Mesenchymal stem cell (in vitro differentiated cells and primary cell): ENCODE measurements at regions not wholly inside any gene's neighbourhood (a gene's known extent, or its start where the extent isn't known, plus 50 kb on each side); places are given as distances from the start of the nearest gene placed in this dataset.

Experiments
- DNase-seq: peaks from one replicate; pipeline ENCODE4 v3.0.0-alpha.2; 2013
- H2AFZ ChIP-seq: one replicate; pipeline ENCODE4 v1.6.1; 2013; ENCODE audit warnings: low read depth, mild to moderate bottlenecking, control low read depth, inconsistent platforms, low read length, moderate library complexity
- H2AK5ac ChIP-seq: 2 replicates; pipeline ENCODE4 v1.6.1; 2013; ENCODE audit warnings: low read length, moderate library complexity, mild to moderate bottlenecking, inconsistent platforms; ENCODE audit not compliant: severe bottlenecking
- H2BK120ac ChIP-seq: one replicate; pipeline ENCODE4 v1.6.1; 2013; ENCODE audit warnings: low read depth, mild to moderate bottlenecking, inconsistent platforms, low read length, moderate library complexity
- H2BK12ac ChIP-seq, 2 experiments: one replicate each; pipeline ENCODE4 v1.6.1; 2013; ENCODE audit warnings: inconsistent platforms in 2 of 2, low read length in 2 of 2, mild to moderate bottlenecking in 2 of 2, moderate library complexity in 2 of 2, control low read depth in 1 of 2
- H2BK15ac ChIP-seq: one replicate; pipeline ENCODE4 v1.6.1; 2013; ENCODE audit warnings: mild to moderate bottlenecking, low read depth, inconsistent platforms; ENCODE audit not compliant: poor library complexity, severe bottlenecking
- H2BK5ac ChIP-seq: 2 replicates; pipeline ENCODE4 v1.6.1; 2013; ENCODE audit warnings: low read depth, mild to moderate bottlenecking, low read length, control low read depth, inconsistent platforms; ENCODE audit not compliant: poor library complexity, severe bottlenecking
- H3K14ac ChIP-seq, 2 experiments: one replicate each; pipeline ENCODE4 v1.6.1; 2013; ENCODE audit warnings: inconsistent platforms in 2 of 2, low read length in 2 of 2, control low read depth in 1 of 2, mild to moderate bottlenecking in 1 of 2, moderate library complexity in 1 of 2
- H3K18ac ChIP-seq, 2 experiments: one replicate each; pipeline ENCODE4 v1.6.1; 2013; ENCODE audit warnings: inconsistent platforms in 2 of 2, low read length in 2 of 2, control low read depth in 1 of 2, low read depth in 1 of 2, mild to moderate bottlenecking in 1 of 2
- H3K23ac ChIP-seq, 2 experiments: one replicate each; pipeline ENCODE4 v1.6.1; 2013; ENCODE audit warnings: inconsistent platforms in 2 of 2, low read length in 2 of 2, mild to moderate bottlenecking in 2 of 2, moderate library complexity in 2 of 2, control low read depth in 1 of 2
- H3K27ac ChIP-seq: 2 replicates; pipeline ENCODE4 v1.5.1; 2013; ENCODE audit warnings: mild to moderate bottlenecking, moderate library complexity, low read length, control low read depth, inconsistent platforms; ENCODE audit not compliant: poor library complexity, severe bottlenecking
- H3K27me3 ChIP-seq, 2 experiments: 2 replicates each; pipeline versions ENCODE4 v1.6.1 to v1.7.0; 2013; ENCODE audit warnings: low read length in 2 of 2, mild to moderate bottlenecking in 2 of 2, moderate library complexity in 2 of 2, control low read depth in 1 of 2, inconsistent platforms in 1 of 2; ENCODE audit not compliant: control insufficient read depth in 1 of 2, insufficient read depth in 1 of 2
- H3K36me3 ChIP-seq, 2 experiments: 2 replicates each; pipeline versions ENCODE4 v1.6.1 to v1.7.0; 2013; ENCODE audit warnings: low read length in 2 of 2, control low read depth in 1 of 2, inconsistent platforms in 1 of 2, low read depth in 1 of 2, mild to moderate bottlenecking in 1 of 2; ENCODE audit not compliant: insufficient read depth in 2 of 2, control insufficient read depth in 1 of 2
- H3K4ac ChIP-seq, 2 experiments: one replicate each; pipeline ENCODE4 v1.6.1; 2013; ENCODE audit warnings: inconsistent platforms in 2 of 2, low read length in 2 of 2, mild to moderate bottlenecking in 2 of 2, moderate library complexity in 2 of 2, control low read depth in 1 of 2, low read depth in 1 of 2
- H3K4me1 ChIP-seq: 2 replicates; pipeline ENCODE4 v1.6.1; 2013; ENCODE audit warnings: low read depth, low read length, control low read depth; ENCODE audit not compliant: control insufficient read depth, insufficient read depth
- H3K4me2 ChIP-seq: 2 replicates; pipeline ENCODE4 v1.6.1; 2013; ENCODE audit warnings: low read length, mild to moderate bottlenecking, inconsistent platforms; ENCODE audit not compliant: poor library complexity, severe bottlenecking
- H3K4me3 ChIP-seq, 2 experiments: 2 replicates each; pipeline versions ENCODE4 v1.5.1 to v1.7.0; 2013; ENCODE audit warnings: low read length in 2 of 2, mild to moderate bottlenecking in 2 of 2, control low read depth in 1 of 2, low read depth in 1 of 2; ENCODE audit not compliant: insufficient read depth in 1 of 2
- H3K79me1 ChIP-seq: replicated peaks from 2 replicates; pipeline ENCODE4 v1.6.1; 2013; ENCODE audit warnings: mild to moderate bottlenecking, control low read depth, low read length, inconsistent platforms; ENCODE audit not compliant: poor library complexity, severe bottlenecking
- H3K9ac ChIP-seq: 2 replicates; pipeline ENCODE4 v1.7.0; 2013; ENCODE audit warnings: mild to moderate bottlenecking, low read length, moderate library complexity
- H3K9me3 ChIP-seq: 2 replicates; pipeline ENCODE4 v1.7.0; 2013; ENCODE audit warnings: mild to moderate bottlenecking, low read length; ENCODE audit not compliant: control insufficient read depth
- H4K8ac ChIP-seq: one replicate; pipeline ENCODE4 v1.6.1; 2013; ENCODE audit warnings: inconsistent platforms, mild to moderate bottlenecking, low read length, moderate library complexity
- H4K91ac ChIP-seq: one replicate; pipeline ENCODE4 v1.6.1; 2013; ENCODE audit warnings: mild to moderate bottlenecking, low read length, inconsistent platforms
- WGBS: methylation state at CpG from one replicate; pipeline ENCODE4 v1.1.7; 2013; ENCODE audit warnings: mixed read lengths; 5-methylcytosine and 5-hydroxymethylcytosine counted together

- Histone ChIP-seq H3K27me3 (peaks cover 64 to 69% of the 10 kb centered on the region in 2 experiments), H3K4ac (no peak overlapping the region), H3K79me1 (no peaks in the 10 kb centered on the region), H2BK15ac (no peak overlapping the region), H3K4me3 (no peak overlapping the region), H3K9ac (no peak overlapping the region), H4K91ac (no peak overlapping the region), H2BK120ac (no peak overlapping the region), H4K8ac (no peak overlapping the region), H2BK5ac (no peak overlapping the region), H3K4me2 (no peak overlapping the region), H2BK12ac (no peak overlapping the region), H3K23ac (no peak overlapping the region), H3K9me3 (no peaks in the 10 kb centered on the region), H3K4me1 (peaks cover 25% of the 10 kb centered on the region), H2AFZ (no peak overlapping the region), H2AK5ac (no peak overlapping the region), H3K36me3 (no peaks in the 10 kb centered on the region), H3K14ac (no peak overlapping the region), H3K27ac (no peak overlapping the region), H3K18ac (no peak overlapping the region)
- DNase-seq, result no peak
- 2% methylated on average over 38 of the region's 39 CpGs for WGBS
These were observed 149.7 kb upstream of the ZNF536 start for GRCh38 chr19:30222428-30222873.

GRCh38 chr19:30222992-30223865, 149.0 kb upstream of the ZNF536 start:
- Histone ChIP-seq H3K79me1 (no peaks in the 10 kb centered on the region), H3K27ac (no peak overlapping the region), H4K8ac (no peak overlapping the region), H3K4me2 (no peak overlapping the region), H3K4me3 (no peak overlapping the region), H3K14ac (no peak overlapping the region), H2BK15ac (no peak overlapping the region), H2BK120ac (no peak overlapping the region), H4K91ac (no peak overlapping the region), H3K23ac (no peak overlapping the region), H3K36me3 (no peaks in the 10 kb centered on the region), H2AK5ac (no peak overlapping the region), H3K4ac (no peak overlapping the region), H2BK5ac (no peak overlapping the region), H3K27me3 (peaks cover 66 to 74% of the 10 kb centered on the region in 2 experiments), H3K9ac (no peak overlapping the region), H2BK12ac (no peak overlapping the region), H3K18ac (no peak overlapping the region), H2AFZ (no peak overlapping the region), H3K9me3 (no peaks in the 10 kb centered on the region), H3K4me1 (peaks cover 30% of the 10 kb centered on the region)
- no peak for DNase-seq
- WGBS, result 9% methylated on average over 22 of the region's 36 CpGs

- Histone ChIP-seq H2BK12ac (no peak overlapping the region), H2AK5ac (no peak overlapping the region), H3K4me3 (no peak overlapping the region), H4K8ac (no peak overlapping the region), H3K14ac (no peak overlapping the region), H3K27ac (no peak overlapping the region), H2BK15ac (no peak overlapping the region), H4K91ac (no peak overlapping the region), H2AFZ (no peak overlapping the region), H3K23ac (no peak overlapping the region), H3K36me3 (no peaks in the 10 kb centered on the region), H3K18ac (no peak overlapping the region), H3K79me1 (no peaks in the 10 kb centered on the region), H2BK5ac (no peak overlapping the region), H2BK120ac (no peak overlapping the region), H3K4me2 (no peak overlapping the region), H3K9ac (no peak overlapping the region), H3K4ac (no peak overlapping the region), H3K4me1 (peaks cover 37% of the 10 kb centered on the region), H3K27me3 (peaks cover 71 to 81% of the 10 kb centered on the region in 2 experiments), H3K9me3 (no peaks in the 10 kb centered on the region)
- no peak for DNase-seq
- WGBS, result 7% methylated on average over 13 of the region's 18 CpGs
These were observed 148.1 kb upstream of the ZNF536 start for GRCh38 chr19:30223866-30224688.
